Dedifferentiated amniotic fluid mesenchymal stem cell (primary cell): ENCODE measurements at regions not wholly inside any gene's neighbourhood (a gene's known extent, or its start where the extent isn't known, plus 50 kb on each side); places are given as distances from the start of the nearest gene placed in this dataset.
A peak's percentile ranks its signal among the peaks of the same experiment; 100 is the strongest.

ENCODE experiments used
- DNase-seq: peaks from one replicate; pipeline ENCODE4 v3.0.0-alpha.2; 2016; ENCODE audit errors: extremely low spot score

DNA sequence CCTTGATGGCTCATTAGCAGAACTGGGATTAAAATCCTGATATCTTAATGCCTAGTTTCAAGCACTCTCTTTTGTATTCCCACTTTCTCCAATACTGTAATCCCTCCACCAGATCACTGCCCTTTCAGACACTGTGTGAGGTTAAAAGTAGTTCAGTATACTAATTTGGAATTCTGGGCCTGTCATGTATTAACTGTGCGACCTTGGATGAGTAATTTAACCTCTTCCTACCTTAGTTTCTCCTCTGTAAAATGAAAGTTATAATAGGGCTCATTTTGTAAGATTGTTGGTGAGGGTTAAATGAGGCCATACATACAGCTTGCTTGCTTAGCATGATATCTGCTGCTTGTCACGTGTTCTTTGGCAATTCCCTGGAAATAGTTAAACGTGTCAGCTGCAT, 207.3 kb upstream of the HS3ST1 start:
- no peak for DNase-seq

DNA sequence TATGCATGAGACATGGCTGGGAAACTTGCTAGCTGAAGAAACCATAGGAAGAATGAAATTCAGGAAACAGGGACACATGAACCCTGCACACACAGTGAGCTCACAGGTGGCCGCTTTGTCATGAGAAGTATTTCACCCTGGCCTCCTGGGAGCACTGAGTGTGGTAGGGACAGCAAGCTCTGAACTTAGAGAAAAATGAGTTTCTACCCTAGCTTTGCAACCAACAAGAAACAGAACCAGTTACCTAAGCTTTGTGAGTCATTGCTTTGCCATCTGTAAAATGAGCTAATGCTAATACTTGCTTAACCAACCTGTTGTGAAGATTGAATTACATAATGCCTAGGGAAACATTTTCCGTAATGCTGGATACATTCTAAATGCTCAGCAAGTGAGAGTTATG, 206.6 kb upstream of the HS3ST1 start:
- peak; percentile 46 for DNase-seq

DNA sequence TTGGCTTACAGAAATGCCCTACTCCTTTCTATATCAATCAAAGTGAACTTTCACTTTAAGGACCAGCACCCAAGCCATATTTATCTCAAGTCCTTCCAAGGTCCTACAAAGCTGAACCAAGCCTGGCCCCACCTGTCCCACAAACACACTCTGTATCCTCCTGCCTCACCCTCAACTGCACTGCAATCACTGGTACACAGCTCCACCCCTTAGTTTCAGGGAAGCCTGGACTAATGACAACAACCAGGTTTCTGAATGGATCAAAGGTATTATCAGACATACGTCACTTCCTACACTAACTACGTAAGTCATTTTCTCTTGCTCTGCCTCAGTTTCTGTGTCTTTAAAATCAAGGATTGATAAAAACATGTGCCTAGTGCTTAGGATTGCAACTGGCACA, 205.6 kb upstream of the HS3ST1 start:
- no peak for DNase-seq

DNA sequence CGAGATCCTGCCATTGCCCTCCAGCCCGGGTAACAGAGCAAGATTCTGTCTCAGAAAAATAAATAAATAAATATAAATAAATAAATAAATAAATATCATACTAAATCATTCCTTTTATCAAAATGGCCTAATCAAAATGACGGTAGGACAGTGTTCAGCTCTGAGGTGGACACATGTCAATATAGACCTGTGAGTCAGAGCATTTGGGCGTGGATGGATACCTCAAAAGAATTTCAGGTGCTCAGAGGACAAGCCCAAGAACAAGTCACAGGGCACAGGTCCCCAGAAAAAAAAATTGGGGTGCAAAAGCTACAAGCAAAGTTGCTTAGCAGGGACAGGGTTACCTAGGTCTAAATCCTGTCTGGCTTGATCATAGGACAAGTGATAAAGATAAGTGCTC, 204.7 kb upstream of the HS3ST1 start:
- no peak for DNase-seq

DNA sequence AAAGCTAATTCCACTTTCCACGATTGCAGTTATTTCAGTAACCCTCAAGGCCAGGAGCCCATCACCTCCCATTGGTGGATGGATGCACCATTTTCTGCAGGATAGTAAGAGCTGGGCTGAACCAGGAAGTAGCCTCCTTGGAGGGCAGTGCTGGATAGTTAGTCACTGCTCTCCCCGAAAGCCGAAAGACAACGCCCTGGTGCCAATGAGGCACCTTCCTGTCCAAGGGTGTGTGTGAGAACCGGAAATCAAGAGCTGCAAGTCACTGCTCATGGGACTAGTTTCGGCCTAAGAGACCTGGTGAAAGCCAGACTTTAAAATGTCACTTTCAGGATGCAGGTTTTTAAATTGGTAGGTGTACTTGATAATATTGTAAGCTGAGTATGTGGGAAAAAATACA, 203.8 kb upstream of the HS3ST1 start:
- DNase-seq, result no peak

DNA sequence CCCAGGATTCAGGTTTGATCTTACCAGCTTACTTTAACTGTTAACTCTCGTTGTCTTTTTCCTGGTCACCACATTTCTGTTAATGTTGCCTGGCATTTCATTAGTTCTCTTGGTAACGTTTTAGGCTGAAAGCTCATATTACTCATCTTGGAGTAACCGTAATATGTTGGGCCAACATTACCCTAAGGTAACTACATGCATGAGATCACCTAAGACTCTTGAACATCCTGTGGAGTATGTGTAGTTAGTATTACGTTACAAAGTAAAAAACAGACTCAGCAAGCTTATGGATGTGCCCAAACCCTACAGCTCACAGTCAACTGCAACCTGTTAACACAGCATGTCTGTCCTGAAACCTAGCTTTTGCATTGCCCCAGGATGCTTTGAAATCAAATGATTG, 203.3 kb upstream of the HS3ST1 start:
- DNase-seq, result no peak

DNA sequence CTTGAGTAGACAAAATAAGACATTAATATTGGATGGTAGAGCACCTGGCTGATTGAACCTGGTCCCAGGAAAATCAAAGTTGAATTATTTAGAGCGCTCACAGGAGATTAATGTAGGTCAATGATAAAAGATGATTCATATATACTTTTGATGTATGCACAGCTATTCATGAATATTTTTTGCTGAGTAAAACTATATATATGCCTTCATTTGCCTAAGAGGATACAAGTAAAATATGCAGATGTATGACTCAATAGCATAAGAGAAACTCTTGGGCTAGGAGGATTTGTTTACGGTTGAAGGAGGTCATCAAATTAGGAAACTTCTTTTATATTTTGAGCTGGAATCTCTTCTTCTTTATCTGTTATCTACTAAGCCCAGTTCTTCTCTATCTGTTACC, 202.7 kb upstream of the HS3ST1 start:
- no peak for DNase-seq

DNA sequence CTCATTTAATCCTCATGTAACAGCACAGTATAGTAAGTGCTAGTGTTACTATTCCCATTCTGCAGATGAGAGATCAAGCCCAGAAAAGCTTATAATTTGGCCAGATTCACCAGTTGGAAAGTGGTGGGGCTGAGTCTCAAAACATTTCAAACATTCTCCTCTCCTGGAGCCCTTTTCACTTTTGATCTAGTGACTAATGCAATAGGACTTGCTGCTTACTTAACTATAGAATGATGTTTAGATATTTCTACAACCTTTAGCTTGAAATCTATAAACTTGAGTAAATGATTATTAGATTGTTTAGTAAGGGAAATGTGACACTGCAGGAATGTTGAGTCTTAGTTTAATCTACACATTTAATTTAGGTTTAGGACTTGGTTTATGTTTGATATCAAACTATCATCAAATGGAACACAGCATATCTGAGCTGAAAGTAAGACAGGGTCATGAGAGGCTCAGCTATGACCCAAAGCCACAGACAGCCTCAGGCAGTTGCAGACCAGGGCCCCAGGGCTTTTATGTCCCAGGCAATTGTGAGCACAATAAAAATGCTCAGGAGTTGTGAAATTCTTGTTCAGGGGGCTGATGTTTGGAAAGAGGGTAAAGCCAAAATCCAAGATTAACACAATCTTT, 199.5 kb upstream of the HS3ST1 start:
- peak; percentile 48 for DNase-seq

DNA sequence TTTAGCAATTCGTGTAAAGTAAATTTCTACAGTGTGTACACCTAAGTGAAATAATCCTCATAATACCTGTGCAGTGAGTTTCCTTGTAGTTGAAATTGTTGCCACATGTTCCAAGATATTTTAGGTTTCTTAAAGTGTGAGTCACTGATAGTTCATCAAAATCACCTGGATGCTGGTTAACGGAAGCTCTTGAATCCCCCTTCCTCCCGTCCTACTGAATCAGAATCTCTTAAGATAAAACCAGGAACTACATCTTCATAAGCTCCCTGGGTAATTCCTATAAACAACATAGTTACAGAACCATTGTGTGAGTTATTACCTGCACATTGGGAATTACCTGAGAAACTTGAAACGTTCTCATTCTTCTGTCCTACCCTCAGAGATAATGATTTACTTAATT, 197.4 kb upstream of the HS3ST1 start:
- no peak for DNase-seq

DNA sequence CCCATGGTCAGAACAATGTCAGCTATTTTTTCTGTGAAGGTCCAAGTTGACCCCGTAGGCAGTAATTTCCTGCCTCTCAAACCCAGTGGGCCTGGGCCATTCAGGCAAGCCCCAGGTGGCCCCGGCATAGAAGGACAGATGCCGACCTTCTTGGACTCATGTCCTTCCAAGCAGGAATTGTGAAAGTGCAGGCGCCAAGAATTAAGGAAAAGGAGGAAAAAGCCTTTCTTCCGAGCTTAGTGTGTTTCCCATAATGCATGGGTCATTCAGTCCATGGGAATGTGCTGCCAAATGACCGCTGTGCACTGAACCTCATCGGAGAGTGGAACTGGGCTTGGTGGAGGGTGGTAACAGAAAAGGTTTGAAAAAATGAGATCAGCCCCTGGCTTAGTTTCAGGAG, 196.5 kb upstream of the HS3ST1 start:
- no peak for DNase-seq

DNA sequence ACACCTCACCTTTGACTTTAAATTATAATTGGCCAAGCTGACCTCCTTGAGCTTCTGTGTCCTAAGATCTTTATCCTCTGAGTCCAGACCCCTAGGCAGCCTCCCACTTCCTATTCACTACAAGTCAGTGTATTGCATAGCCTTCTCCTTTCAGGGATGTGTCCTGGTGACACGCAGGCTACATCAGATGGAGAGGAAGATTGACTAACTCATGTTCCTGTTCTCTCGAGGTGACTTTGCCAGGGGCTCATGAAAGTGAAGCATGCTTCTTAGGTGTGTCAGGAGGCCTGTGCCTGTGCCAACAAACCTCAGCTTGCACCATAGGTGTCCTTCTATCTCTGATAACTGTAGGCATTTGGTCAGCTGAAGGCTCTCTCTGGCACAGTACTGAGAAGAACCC, 195.7 kb upstream of the HS3ST1 start:
- DNase-seq, result no peak

DNA sequence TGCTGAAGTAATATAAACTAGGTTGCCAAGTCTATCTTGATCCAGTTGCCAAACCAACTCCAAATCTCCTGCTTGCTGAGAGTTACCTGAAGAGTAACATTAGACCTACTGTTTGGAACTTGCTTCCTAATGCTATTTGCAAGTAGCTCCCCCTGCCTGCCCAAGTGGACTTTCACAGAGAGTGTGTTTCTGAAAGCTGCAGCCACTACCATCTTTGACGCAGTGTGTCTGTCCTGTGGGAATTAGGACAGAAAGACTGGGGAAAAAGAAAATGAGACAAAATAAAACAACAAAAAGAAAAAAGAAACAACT, 195.0 kb upstream of the HS3ST1 start:
- no peak for DNase-seq

DNA sequence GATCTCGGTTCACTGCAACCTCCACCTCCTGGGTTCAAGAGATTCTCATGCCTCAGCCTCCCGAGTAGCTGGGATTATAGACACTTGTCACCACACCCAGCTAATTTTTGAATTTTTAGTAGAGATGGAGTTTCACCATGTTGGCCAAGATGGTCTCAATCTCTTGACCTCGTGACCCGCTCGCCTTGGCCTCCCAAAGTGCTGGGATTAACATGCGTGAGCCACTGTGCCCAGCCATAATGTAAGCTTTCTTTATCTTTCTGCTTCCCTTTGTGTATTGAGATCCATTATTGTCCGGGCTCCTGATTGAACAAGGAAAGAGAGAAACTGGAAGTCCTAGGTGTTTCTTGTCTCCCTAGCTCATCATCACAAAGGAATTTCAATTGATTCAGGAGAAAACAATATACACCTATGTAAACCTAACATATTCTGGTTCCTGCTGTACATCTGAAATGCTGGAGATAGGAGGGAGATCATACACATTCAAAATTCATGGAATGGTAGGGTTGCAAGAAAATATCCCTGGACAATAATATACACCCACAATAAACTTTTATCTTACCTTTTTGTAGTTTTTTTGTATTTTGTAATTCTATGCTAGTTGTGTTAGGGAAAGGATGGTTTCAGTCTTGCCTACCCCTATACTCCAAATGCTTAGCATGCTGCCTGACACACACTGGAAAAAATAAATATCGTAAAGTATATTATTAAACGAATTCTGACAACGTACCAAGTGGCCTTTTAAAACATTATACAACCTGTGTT, 194.4 kb upstream of the HS3ST1 start:
- no peak for DNase-seq

DNA sequence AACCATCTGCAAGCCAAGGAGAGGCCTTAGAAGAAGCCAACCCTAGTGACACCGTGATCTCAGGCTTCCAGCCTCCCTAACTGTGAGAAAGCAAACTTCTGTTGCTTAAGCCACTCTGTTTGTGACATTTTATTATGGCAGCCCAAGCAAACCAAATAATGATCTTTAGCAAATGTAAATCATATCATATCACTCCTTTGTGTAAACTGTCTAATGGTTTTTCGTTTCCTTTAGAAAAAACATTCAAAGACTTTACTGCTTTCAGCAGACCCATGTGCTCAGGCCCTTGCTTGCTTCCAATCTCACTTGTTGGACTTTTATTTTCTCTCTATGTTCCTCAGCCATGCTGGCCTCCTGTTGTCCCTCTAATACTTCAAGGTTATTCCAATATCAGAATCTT, 192.2 kb upstream of the HS3ST1 start:
- no peak for DNase-seq

DNA sequence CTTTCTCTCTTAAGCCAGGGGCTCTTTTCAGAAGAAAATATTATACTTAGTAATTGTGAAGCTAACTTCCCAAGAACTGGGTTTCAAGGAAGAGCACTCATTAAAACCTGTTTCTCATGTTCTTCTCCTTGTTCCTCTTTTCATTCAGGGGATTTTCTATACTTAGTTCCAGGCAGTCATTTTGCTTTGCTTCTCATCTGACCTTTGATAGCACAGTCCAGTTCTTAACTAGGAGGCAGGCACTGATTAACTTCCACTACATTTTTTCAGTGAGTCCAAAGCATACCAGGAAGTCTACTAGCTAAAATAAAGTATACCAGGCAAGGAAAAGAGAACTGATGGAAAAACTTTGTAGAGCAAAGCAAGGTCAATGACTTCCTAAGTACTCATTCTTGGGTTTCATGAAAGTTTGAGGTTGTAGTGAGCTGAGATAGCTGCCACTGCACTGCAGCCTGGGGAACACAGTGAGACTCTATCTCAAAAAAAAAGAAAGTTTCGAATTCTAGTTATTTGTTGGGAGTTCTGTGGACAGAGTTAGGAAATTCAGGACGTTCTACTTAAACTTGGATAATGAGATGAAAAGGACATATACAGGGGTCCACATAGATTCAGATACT, 190.1 kb upstream of the HS3ST1 start:
- DNase-seq, result no peak

DNA sequence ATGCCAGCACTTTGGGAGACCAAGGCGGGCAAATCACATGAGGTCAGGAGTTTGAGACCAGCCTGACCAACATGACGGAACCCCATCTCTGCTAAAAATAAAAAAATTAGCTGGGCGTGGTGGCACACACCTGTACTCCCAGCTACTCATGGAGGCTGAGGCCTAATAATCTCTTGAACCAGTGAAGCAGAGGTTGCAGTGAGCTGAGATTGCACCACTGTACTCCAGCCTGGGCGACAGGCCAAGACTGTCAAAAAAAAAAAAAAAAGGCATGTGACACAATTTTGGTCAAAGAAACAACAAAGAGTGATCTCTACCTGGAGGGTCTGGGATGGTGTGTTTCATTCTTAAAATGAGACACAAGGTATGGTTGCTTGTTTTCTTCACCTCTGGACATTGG, 188.2 kb upstream of the HS3ST1 start:
- DNase-seq, result no peak

DNA sequence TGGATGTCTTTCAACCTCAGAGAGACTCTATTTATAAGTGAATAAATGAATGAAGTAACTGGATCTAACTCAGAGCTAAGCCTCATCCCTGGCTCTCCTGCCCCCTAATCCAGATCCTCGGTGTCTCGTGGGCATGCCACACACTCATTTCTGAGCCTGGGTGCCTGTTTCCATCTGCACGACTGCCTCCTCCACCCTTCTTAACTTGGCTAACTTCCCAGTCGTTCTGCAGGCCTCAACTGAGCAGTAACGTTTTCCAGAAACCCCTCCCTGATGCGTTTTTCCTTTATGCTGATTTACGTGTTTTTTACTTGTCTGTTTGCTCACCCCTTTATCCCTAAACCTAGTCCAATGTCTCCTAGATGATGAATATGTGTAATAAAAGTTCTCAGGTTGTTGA, 186.9 kb upstream of the HS3ST1 start:
- no peak for DNase-seq

DNA sequence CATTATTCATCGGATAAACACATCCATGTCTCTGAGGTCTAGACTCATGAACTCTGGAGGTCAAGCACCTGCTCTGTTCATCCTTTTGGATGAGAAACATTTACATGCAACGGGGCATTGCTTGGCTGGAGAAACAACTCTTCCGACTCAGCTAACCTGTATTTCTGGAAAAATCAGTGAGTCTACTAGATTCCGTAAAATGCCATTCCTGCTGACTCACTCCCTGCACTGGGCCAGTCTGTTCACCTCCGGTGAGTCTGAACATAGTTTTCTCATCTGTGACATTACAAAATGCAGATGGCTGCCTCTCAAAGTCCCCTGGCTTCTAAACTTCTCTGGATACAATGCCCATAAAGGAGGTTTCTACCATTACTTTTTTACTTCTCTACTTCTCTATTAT, 185.7 kb upstream of the HS3ST1 start:
- no peak for DNase-seq

DNA sequence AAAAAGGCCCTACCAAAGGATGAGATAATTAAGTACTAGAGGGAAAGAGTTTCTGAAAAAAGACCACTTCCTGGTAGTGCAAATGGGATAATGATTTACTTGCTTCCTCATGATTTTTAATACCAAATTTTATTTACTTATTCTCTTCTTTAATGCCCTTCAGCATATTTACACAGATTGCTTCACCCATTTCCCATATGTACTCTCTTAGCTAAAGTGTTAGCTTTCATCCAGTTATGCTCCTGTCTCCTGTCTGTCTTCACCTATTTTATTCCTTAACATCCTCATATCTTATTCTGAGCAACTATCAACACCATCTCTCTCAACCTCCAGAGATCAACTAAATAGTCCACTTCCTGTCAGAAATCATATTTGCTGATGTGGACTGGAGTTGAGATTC, 183.2 kb upstream of the HS3ST1 start:
- no peak for DNase-seq

DNA sequence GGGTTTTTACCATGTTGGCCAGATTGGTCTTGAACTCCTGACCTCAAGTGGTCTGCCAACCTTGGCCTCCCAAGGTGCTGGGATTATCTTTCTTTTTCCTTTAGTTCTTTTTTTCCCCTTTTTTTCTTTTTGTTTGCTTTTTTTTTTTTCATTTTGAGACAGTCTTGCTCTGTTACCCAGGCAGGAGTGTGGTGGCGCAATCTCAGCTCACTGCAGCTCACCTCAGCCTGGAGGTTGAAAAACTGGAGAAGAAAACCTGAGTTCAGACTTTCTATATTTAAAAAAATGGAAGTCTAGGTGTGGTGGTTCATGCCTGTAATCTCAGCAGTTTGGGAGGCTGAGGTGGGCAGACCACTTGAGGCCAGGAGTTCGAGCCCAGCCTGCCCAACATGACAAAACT, 181.1 kb upstream of the HS3ST1 start:
- DNase-seq, result no peak

DNA sequence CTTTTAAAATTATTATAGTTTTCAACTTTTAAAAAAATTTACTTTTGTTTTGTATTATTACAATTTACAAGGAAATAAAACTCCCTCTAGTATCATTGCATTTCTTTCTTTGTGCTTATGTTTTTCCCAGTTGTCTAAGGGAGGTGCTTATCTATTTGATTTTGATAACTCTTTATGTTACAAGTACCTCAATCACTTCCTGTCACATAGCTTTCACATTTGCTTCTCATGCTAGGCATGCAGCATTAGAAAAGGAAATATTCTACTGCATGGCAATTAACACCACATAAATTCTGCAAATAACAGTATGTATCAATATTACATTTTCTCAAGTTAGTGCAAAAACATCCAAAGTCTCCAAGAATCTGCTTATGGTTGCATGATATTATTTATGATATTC, 180.3 kb upstream of the HS3ST1 start:
- DNase-seq, result no peak

DNA sequence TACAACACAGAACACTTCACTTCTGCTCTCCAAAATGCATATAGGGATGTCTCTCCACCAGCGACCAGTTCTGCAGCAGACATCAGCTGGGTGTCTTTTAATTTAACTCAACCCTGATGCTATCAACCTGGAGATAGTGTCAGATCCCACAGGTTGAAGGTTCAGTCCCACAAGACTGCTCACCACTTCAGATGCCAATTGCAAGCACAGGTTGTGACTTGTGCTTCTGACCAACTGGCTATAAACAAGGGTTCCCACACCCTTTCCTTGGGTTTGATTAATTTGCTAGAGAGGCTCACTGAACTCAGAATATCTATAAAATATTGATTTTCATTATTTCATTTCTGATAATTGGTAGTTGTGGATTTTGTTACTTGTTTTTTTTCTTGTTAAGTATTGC, 177.4 kb upstream of the HS3ST1 start:
- no peak for DNase-seq

DNA sequence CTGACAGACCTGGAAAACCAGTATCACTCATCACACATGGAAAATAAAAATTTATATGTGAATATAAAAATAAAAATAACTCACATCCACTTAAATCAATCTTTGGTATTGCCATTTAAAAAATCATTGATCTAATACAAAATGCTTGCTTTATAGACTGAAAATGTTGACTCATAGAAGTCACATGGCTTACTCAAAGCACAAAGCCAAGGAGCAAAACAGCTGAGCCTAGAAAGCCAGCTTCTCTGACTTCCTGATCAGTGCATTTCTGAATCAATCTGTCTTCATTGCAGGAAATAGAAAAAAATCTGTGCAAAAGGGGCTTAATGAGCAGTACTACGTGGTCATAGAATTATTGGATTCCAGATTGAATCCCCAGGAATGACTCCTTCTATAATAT, 176.9 kb upstream of the HS3ST1 start:
- DNase-seq, result no peak

DNA sequence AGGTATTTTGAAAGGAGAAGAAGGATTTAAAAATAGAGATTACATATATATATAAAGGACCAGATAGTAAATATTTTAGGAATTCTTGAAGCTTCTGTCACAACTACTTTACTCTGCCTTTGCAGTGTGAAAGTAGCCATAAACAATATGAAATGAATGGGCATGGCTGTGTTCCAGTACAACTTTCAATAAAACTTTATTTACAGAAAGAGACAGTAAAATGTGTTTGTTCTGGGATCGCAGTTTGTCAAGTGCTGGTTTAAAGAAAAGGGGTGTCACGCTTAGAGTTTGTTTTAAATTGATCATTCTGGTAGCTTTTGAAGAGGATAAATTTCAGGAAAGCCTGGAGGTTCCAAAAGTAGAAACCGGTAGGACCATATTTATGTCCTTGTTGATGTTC, 176.1 kb upstream of the HS3ST1 start:
- no peak for DNase-seq
